Fibroblast of lung (primary cell): ENCODE measurements at regions not wholly inside any gene's neighbourhood (a gene's known extent, or its start where the extent isn't known, plus 50 kb on each side); places are given as distances from the start of the nearest gene placed in this dataset.

ENCODE experiments used
- DNase-seq, 2 donors: peaks; one replicate each; pipeline versions ENCODE4 v3.0.0 to v3.0.0-alpha.2; 2010; ENCODE audit warnings: low read depth in 2 of 2
- H2AFZ ChIP-seq: 2 replicates; pipeline ENCODE4 v1.5.1; 2012; ENCODE audit warnings: low read length, control low read depth, inconsistent platforms
- H3K27ac ChIP-seq: 2 replicates; pipeline ENCODE4 v1.5.1; 2011; ENCODE audit warnings: low read length, control low read depth; ENCODE audit not compliant: insufficient read depth
- H3K27me3 ChIP-seq: 2 replicates; pipeline ENCODE4 v1.5.1; 2011; ENCODE audit warnings: mild to moderate bottlenecking, low read length; ENCODE audit not compliant: control insufficient read depth, insufficient read depth
- H3K36me3 ChIP-seq: 2 replicates; pipeline ENCODE4 v1.5.1; 2011; ENCODE audit warnings: low read length; ENCODE audit not compliant: control insufficient read depth, insufficient read depth
- H3K4me1 ChIP-seq: 2 replicates; pipeline ENCODE4 v1.5.1; 2011; ENCODE audit warnings: low read length; ENCODE audit not compliant: control insufficient read depth, insufficient read depth; ENCODE audit errors: extremely low read depth
- H3K4me2 ChIP-seq: 2 replicates; pipeline ENCODE4 v1.5.1; 2011; ENCODE audit warnings: low read length, control low read depth; ENCODE audit not compliant: insufficient read depth; ENCODE audit errors: extremely low read depth
- H3K4me3 ChIP-seq, 4 experiments: fragments of 200-600 bp in 1 of 4; sonication (generic) in 1 of 4; replicated peaks in 1 of 4; 2 replicates each; pipeline ENCODE4 v1.5.1; 2011 to 2016; ENCODE audit warnings: low read length in 4 of 4, low read depth in 3 of 4, mild to moderate bottlenecking in 3 of 4, control low read depth in 2 of 4, inconsistent platforms in 1 of 4, mixed read lengths in 1 of 4; ENCODE audit not compliant: insufficient read depth in 1 of 4; ENCODE audit errors: control extremely low read depth in 1 of 4
- H3K79me2 ChIP-seq: 2 replicates; pipeline ENCODE4 v1.5.1; 2012; ENCODE audit warnings: mild to moderate bottlenecking, low read length, inconsistent platforms; ENCODE audit not compliant: control insufficient read depth, insufficient read depth
- H3K9ac ChIP-seq: 2 replicates; pipeline ENCODE4 v1.5.1; 2011; ENCODE audit warnings: mild to moderate bottlenecking, low read length, control low read depth; ENCODE audit not compliant: insufficient read depth
- H3K9me3 ChIP-seq: 2 replicates; pipeline ENCODE4 v1.5.1; 2012; ENCODE audit warnings: low read depth, low read length; ENCODE audit not compliant: control insufficient read depth, insufficient read depth
- H4K20me1 ChIP-seq: 2 replicates; pipeline ENCODE4 v1.5.1; 2011; ENCODE audit warnings: low read length; ENCODE audit not compliant: control insufficient read depth, insufficient read depth; ENCODE audit errors: extremely low read depth
- EZH2 ChIP-seq: IDR thresholded peaks from 2 replicates; pipeline ENCODE4 v1.5.1; 2012; ENCODE audit warnings: low read length, control low read depth, mild to moderate bottlenecking; ENCODE audit errors: missing control alignments
- TF ChIP-seq, protein P1 (sequence below), 2 donors: IDR thresholded peaks in 1 of 2; conservative IDR thresholded peaks in 1 of 2; 1 replicate in 1 of 2; 2 replicates in 1 of 2; pipeline ENCODE4 v1.5.1; 2011 to 2012; ENCODE audit warnings: low read length in 2 of 2, control low read depth in 1 of 2, inconsistent platforms in 1 of 2, low read depth in 1 of 2, mild to moderate bottlenecking in 1 of 2

DNA sequence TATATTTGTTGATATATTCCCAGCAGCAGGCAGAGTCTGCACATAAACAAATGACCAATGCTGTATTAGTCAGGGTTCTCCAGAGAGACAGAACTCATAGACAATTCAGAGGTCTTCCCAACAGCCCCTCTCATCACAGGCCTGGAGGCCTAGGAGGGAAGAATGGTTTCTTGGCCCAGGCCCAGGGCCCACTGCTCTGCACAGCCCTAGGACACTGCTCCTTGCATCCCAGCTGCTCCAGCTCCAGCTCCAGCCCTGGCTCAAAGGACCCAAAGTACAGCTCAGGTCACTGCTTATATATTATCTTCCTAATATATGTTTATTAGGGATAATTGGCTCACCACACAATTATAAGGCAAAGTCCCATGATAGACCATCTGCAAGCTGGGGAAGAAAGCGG, 749.9 kb downstream of the KCNJ2 start:
- H3K27ac ChIP-seq: no peak overlapping the region
- no peak overlapping the region for H3K4me2 ChIP-seq
- H3K27me3 ChIP-seq: no peaks in the 10 kb centered on the region
- H4K20me1 ChIP-seq: no peaks in the 10 kb centered on the region
- no peak overlapping the region for H3K9ac ChIP-seq
- TF ChIP-seq, protein P1, sequence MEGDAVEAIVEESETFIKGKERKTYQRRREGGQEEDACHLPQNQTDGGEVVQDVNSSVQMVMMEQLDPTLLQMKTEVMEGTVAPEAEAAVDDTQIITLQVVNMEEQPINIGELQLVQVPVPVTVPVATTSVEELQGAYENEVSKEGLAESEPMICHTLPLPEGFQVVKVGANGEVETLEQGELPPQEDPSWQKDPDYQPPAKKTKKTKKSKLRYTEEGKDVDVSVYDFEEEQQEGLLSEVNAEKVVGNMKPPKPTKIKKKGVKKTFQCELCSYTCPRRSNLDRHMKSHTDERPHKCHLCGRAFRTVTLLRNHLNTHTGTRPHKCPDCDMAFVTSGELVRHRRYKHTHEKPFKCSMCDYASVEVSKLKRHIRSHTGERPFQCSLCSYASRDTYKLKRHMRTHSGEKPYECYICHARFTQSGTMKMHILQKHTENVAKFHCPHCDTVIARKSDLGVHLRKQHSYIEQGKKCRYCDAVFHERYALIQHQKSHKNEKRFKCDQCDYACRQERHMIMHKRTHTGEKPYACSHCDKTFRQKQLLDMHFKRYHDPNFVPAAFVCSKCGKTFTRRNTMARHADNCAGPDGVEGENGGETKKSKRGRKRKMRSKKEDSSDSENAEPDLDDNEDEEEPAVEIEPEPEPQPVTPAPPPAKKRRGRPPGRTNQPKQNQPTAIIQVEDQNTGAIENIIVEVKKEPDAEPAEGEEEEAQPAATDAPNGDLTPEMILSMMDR (conservative IDR thresholded peaks at IDR 0.05 in 1 of 2, IDR thresholded peaks at IDR 0.05 in 1 of 2; ENCODE audit: low read depth in 1 of 2, low read length in 2 of 2): no peak
- no peak for TF ChIP-seq EZH2
- DNase-seq: peak in 1 of 2 donors; percentile 15
- H3K36me3 ChIP-seq: no peaks in the 10 kb centered on the region
- no peaks in the 10 kb centered on the region for H3K4me1 ChIP-seq
- H2AFZ ChIP-seq: no peak overlapping the region
- H3K4me3 ChIP-seq: no peak overlapping the region
- no peaks in the 10 kb centered on the region for H3K79me2 ChIP-seq
- no peaks in the 10 kb centered on the region for H3K9me3 ChIP-seq

DNA sequence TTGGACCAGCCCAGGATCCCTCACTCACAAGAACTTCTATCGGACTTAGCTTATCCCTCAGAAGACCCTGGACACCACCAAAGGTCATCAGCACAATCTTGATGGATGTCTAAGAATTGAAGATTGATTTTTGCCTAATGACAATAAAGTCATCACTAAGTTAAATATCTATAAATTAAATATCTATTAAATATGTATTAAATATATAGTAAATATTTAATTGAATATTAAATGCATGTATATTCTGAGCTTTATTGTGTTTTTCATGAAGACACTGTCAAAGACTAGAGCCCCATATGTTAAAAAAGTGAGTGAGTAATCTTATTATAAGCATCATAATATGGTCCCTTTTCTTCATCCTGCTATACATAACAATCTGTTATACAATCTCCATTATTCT, 751.1 kb downstream of the KCNJ2 start:
- Histone ChIP-seq H3K27ac (no peak overlapping the region), H3K79me2 (no peaks in the 10 kb centered on the region), H3K4me2 (no peak overlapping the region), H4K20me1 (no peaks in the 10 kb centered on the region), H3K27me3 (no peaks in the 10 kb centered on the region), H3K9me3 (no peaks in the 10 kb centered on the region), H3K36me3 (no peaks in the 10 kb centered on the region), H3K4me3 (no peak overlapping the region), H3K4me1 (no peaks in the 10 kb centered on the region), H2AFZ (no peak overlapping the region), H3K9ac (no peak overlapping the region)
- TF ChIP-seq EZH2: no peak
- TF ChIP-seq, protein P1 (conservative IDR thresholded peaks at IDR 0.05 in 1 of 2, IDR thresholded peaks at IDR 0.05 in 1 of 2; ENCODE audit: low read depth in 1 of 2, low read length in 2 of 2): no peak
- DNase-seq: no peak

DNA sequence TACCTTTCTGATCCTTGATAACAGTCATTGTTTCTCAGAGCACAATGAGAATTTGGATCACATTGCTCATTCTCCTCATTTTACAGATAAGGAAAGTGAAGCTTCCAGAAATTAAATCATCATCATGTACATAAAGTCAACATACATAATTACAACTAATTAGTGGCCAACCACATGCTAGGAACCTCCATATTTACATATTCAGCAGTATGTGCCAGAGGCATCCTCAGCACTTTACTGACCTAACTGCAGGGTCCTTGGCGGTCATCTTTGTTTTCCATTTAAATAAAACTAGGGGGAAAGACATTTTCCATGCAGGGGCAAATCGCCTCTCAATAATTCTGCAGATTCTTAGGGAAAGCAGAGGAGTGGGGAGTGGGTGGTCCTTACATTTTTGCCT, 752.9 kb downstream of the KCNJ2 start:
- no peaks in the 10 kb centered on the region for H3K79me2 ChIP-seq
- H3K9me3 ChIP-seq: no peaks in the 10 kb centered on the region
- no peak overlapping the region for H3K27ac ChIP-seq
- H3K4me1 ChIP-seq: no peaks in the 10 kb centered on the region
- H3K9ac ChIP-seq: no peak overlapping the region
- no peaks in the 10 kb centered on the region for H3K27me3 ChIP-seq
- TF ChIP-seq EZH2: no peak
- TF ChIP-seq, protein P1 (conservative IDR thresholded peaks at IDR 0.05 in 1 of 2, IDR thresholded peaks at IDR 0.05 in 1 of 2; ENCODE audit: low read depth in 1 of 2, low read length in 2 of 2): no peak
- H4K20me1 ChIP-seq: no peaks in the 10 kb centered on the region
- no peak for DNase-seq
- no peak overlapping the region for H2AFZ ChIP-seq
- H3K36me3 ChIP-seq: no peaks in the 10 kb centered on the region
- no peak overlapping the region for H3K4me3 ChIP-seq
- H3K4me2 ChIP-seq: no peak overlapping the region
